ENCODE measurements at regions not wholly inside any gene's neighbourhood (a gene's known extent, or its start where the extent isn't known, plus 50 kb on each side); places are given as distances from the start of the nearest gene placed in this dataset.
"Not testable (repeated sequence)": the region's sequence is repeated elsewhere in the genome, so short reads cannot be mapped to it uniquely, and the experiment has no call there.

DNA sequence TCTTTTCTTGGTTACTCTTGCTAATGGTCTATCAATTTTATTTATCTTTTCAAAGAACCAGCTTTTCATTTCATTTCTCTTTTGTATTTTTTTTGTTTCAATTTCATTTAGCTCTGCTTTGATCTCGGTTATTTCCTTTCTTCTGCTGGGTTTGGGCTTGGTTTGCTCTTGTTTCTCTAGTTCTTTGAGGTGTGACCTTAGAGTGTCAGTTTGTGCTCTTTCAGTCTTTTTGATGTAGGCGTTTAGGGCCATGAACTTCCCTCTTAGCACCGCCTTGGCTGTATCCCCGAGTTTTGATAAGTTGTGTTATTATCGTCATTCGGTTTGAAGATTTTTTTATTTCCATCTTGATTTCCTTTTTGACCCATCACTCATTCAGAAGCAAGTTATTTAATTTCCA is 265.5 kb downstream of the VAPA start:
- not testable (repeated sequence) for TF ChIP-seq POLR2A, POLR2AphosphoS5 (IDR thresholded peaks at IDR 0.05)
- TF ChIP-seq, protein P1, sequence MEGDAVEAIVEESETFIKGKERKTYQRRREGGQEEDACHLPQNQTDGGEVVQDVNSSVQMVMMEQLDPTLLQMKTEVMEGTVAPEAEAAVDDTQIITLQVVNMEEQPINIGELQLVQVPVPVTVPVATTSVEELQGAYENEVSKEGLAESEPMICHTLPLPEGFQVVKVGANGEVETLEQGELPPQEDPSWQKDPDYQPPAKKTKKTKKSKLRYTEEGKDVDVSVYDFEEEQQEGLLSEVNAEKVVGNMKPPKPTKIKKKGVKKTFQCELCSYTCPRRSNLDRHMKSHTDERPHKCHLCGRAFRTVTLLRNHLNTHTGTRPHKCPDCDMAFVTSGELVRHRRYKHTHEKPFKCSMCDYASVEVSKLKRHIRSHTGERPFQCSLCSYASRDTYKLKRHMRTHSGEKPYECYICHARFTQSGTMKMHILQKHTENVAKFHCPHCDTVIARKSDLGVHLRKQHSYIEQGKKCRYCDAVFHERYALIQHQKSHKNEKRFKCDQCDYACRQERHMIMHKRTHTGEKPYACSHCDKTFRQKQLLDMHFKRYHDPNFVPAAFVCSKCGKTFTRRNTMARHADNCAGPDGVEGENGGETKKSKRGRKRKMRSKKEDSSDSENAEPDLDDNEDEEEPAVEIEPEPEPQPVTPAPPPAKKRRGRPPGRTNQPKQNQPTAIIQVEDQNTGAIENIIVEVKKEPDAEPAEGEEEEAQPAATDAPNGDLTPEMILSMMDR (IDR thresholded peaks at IDR 0.05) = not testable (repeated sequence)

All from prostate gland (tissue), 2 donors.